PC-9 (cell line): ENCODE measurements at regions not wholly inside any gene's neighbourhood (a gene's known extent, or its start where the extent isn't known, plus 50 kb on each side); places are given as distances from the start of the nearest gene placed in this dataset.

ENCODE experiments used
- CTCF ChIP-seq: fragments of 200-600 bp; sonication (generic); conservative IDR thresholded peaks from 2 replicates; pipeline ENCODE4 v1.6.1; 2017; ENCODE audit warnings: mixed run types, antibody characterized with exemption, mild to moderate bottlenecking, moderate library complexity
- EZH2 ChIP-seq: fragments of 200-600 bp; sonication (generic); IDR thresholded peaks from 2 replicates; pipeline ENCODE4 v1.8.0; 2017; ENCODE audit warnings: antibody characterized with exemption, low read depth

DNA sequence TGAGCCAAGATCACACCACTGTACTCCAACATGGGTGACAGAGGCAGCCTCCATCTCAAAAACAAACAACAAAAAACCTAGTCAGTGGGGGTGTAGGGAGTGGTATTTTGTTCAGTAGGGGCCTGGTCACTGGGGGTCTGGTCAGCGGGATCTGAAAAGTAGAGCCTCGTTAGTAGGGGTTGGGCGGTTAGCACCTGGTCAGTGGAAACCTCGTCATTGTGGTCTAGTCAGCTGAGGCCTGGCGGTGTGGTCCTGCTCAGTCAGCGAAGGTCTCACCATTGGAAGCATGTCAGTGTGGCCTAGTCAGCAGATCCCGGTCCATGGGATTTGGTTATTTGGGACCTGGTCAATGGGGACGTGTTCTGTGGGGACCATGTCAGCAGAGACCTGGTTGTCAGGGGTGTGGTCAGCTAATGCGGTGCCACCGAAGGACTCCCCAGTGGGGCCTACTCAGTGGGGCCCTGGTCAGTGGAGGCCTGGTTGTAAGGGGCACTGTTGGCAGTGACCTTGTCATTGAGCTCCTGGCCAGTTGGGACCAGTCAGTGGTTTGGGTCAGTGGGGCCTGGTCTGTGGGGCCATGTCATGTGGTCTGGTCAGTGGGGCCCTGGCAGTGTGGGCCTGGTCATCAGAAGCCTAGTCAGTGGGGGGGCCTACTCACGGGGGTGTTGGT is 63.0 kb upstream of the TPM4 start:
- no peak for TF ChIP-seq CTCF
- no peak for TF ChIP-seq EZH2
